GM19025 (cell line): ENCODE measurements at regions not wholly inside any gene's neighbourhood (a gene's known extent, or its start where the extent isn't known, plus 50 kb on each side); places are given as distances from the start of the nearest gene placed in this dataset.
"Not testable (repeated sequence)": the region's sequence is repeated elsewhere in the genome, so short reads cannot be mapped to it uniquely, and the experiment has no call there.

ENCODE experiments used
- ATAC-seq: cut with Tn5 transposase; IDR thresholded peaks from one replicate; pipeline ENCODE4 v1.9.1; 2021; ENCODE audit warnings: mild to moderate bottlenecking, low read depth, moderate library complexity; ENCODE audit not compliant: unreplicated experiment

DNA sequence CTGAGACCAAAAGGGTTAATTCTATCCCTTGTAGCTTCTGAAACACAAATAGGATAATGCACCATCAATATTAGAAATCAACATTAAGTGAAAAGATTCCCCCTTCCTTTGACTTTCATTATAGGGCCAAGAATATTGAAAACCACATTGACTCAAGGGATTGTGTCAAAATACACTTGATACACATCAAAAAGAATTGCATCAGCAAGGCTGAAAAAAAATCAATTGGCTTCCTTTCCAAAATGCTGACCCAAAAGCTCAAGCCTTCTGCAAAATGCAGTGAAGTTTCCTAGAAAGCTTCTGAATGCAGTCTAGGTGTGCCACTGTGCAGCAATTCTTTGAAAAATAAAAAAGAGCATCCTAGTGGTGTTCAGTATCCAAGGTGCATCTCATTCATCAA is 674.4 kb downstream of the TOX3 start:
- ATAC-seq: no peak

DNA sequence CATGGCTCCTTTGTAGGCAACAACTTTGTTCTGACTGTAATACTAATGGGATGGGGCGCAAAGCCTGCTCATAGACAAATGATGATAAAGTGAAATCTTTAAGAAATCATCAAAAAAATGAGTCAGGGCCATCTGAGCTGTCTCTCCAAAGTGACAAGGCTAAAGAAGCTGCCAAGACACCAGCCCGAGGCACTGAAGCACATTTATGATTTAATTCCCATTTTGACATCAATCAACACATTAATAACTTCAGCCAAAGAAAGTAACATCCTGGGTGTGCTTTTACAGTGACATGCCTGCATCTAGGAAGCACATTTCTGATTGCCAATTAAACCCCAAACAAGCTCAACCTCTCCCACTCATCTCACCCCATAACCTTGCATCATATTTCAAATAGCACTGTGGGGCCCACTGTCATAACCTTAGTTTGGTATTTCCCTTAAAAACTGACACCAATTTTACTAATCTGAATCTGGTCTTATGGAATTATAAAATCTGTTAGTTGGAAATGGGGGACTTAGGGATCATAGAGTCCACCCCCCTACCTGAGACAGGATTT is 676.6 kb downstream of the TOX3 start:
- ATAC-seq: no peak

DNA sequence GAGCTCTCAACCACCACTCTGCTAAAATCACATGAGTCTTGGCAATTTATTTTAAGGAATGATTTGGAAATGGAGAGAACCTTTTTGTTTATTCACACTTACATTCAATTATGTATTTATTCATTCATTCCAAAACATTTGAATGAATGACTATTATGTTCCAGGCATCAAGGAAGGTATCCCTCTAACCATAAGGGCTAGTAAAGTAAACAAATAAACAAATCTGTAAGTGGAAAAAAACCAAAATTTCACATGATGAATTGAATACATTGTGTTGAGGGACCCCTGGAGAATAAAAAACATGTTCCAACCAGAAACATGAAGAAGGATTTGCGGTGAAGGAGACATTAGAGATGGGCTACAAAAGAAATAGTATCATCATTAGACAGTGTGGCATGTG is 677.8 kb downstream of the TOX3 start:
- no peak for ATAC-seq

DNA sequence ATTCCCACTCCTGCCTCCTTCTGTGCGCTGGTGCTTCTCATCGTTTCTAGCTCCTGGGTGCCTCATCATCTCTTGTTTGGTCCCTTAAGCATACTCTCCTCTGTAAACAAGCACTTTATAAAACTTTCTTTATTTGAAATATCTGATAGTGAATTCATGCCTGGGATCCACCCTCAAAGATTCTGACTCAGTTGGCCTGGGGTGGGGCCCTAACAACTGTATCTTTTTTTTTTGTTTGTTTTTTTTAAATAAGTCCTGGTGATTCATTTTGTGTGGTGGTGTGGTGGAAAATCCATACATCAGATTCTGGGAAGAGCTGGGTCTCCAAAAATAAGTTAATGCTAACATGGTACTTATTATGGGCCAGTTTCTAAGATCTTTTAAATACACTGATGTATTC is 678.3 kb downstream of the TOX3 start:
- no peak for ATAC-seq

DNA sequence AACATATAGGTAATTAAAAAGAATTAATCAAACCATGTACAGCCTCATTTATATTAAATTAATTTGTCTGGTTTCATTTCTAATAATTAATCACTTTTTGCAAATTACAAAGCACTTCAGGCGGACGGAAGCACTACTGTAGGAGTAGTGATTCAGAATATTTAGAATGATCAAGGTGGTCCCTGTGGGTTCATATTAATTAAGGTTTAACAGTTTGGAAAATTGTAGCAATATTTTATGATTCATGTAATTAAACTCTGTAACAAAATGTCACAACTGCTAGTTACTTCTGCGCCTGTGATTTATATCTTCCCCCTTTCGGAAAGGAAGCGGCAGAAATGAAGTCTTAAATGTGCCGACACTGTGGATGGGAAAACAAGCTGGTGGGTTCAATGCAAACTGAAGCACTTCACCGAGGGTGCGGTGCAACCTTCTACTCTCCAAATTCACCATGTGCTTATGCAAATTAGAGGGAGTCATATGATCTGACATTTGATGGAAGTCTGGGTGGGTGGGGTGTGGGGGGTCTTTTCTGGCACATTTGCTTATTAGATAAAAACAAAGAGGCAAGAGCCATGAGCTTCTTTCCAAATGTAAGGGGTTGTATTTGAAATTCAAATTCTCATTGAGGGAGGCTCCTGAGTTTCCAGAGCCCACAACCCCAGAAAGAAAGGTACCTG is 679.4 kb downstream of the TOX3 start:
- no peak for ATAC-seq

GRCh38 chr16:51864575-51864974 is 682.4 kb downstream of the TOX3 start:
- ATAC-seq: no peak

GRCh38 chr16:51854401-51854951 is 692.5 kb downstream of the TOX3 start:
- no peak for ATAC-seq

DNA sequence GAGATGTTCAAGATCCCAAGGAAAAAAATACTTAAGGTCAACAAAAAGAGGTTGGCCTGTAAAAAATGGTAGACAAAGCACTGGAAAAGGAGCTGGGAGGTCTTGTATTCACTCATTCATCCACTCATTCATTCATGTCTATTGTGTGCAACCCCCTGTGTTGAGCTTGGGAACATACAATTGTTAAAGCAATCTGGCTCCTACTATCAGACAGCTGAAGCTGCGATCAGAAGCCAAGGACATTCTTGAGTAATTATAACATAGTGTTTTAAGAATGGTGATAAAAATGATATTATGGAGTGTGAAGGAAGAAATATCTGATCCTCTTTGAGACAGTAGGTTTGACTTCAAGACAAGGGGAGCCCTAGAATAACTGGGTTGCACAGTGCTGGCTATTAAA is 693.4 kb downstream of the TOX3 start:
- no peak for ATAC-seq

DNA sequence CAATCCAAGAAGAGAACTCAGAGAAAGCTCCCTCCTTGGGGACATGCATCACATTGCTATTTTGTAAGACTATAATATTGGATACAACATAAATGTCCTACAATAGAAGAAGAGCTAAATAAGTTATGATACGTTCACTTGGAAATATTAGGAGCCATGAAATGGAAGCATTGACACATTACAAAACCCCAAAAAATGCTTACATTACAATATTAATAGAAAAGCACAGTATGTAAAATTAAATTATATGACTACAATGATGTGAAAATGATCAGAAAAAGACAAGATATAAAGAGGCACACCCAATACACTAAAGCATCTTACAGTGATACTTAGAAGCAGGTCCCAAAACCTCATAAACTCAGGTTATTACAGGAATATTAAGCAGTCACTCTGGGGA is 694.1 kb downstream of the TOX3 start:
- ATAC-seq: no peak

DNA sequence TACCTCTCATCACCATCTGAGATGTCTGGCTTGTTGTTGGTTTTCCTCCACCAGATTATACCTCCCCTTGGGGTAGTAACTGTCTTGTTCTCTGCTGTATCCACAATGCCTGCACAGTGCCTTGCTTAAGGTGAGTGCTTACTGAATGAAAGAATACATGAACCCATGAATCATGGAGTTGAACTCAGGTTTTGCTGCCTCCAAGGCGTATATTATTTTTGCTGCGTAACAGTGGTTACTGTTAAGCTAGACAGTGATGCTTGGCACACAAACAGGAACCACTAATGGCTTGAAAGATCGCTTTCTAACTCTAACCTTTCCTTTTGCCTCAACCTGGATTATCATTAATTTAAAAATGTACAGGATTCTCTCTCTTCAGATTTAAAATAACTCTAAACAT is 695.8 kb downstream of the TOX3 start:
- no peak for ATAC-seq

DNA sequence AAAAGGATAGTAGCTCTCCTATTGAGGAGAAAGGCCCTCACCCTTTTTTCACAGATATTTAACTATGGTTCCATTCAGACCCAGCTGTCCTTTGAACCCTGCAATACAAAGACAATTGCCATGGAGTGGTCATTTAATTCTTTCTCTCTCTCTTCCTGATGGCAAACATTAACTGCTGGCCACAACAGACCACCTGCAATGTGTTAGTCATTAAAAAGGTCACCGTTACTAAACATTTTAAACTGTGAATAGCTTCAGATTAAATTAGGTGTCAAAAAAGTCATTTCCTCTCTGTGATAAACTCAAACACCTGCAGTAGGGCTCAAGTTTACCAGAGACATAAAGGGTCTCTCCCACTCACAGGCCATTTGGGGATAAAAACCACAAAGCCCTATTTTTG is 697.2 kb downstream of the TOX3 start:
- no peak for ATAC-seq

DNA sequence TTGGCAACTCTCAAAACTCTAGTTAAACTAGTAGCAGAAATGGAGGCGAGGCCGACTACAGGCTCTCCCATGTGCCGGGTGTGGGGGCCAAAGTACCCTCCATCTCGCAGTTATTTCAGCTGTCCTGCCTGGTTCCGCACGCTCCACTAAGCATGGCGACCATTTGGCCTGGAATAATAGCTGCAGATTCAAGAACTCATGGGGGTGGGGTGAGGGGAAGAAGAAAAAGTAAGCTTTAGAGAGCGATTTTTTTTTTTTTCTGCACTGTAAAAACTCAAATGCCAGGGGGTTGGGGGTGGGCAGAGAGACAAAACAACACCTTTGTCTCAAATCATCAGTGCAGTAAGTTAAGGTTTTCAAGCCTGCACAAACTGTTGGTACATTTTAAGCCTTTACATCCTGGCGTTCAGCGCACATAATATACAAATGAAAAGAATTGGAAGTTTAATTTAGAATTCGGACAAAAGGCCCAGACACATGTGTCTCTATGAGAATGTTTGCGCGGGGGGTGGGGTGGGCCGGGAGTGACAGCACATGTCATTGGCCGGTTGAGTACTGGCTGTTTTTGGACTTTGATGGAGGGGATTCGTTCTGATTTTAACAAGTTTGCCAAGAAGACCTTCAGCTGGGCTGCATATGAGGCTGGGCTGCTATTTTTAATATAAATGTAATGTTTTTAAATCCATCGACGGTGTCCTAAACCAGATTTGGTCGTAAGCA is 694.7 kb upstream of the SALL1 start:
- ATAC-seq: no peak

DNA sequence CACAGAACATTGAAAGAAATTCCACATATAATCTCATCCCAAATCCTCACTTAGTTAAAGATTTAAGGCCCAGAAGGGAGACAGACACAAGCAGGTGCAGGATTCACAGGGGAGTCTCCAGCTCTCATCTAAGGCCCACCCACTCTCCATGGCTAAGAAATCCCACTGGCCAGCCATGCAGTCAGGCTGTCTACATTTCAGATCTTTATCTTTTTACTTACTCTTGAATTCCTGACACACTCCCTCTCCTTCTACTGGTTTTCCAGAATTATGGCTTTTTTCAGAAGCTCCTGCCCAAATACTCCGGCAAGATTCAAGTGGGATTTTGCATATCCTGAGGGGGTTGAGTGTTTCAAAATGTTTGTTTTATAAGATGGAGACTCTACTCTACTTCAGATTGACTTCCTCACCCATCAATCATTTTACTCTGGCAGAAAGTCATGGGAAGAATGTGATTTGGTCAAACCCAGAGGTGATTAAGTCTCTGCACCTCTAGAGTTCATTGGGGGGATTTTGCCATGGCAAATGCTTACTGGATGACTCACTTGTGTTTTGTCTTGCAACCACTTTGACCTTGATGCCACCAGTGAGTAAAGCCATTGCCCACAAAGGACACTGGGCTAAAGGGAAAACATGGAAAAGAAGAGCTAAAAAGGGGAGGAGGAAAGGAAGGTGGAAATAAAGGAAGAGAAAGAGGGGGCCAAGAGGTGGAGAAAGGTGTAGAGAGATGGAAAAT is 688.8 kb upstream of the SALL1 start:
- ATAC-seq: no peak

DNA sequence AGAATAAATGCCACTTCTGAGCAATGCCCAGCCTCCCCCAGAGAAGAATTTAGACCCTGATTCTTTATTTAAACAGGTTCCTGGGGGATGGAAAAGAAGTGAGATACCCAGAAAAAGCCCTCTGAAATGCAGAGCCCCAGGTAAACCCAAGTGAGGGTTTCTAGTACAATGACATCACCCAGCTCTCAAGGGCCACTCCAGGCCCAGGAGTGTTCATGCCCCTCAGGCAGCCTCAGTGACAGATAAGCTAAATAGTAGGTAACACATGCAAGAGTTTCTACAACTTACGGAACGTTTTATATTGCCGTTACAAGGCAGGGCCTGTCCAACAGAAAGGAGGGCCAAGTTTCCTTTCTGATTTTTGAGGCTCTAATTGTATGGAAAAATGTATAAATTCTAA is 683.7 kb upstream of the SALL1 start:
- no peak for ATAC-seq

GRCh38 chr16:51834133-51834532 is 683.1 kb upstream of the SALL1 start:
- ATAC-seq: no peak

DNA sequence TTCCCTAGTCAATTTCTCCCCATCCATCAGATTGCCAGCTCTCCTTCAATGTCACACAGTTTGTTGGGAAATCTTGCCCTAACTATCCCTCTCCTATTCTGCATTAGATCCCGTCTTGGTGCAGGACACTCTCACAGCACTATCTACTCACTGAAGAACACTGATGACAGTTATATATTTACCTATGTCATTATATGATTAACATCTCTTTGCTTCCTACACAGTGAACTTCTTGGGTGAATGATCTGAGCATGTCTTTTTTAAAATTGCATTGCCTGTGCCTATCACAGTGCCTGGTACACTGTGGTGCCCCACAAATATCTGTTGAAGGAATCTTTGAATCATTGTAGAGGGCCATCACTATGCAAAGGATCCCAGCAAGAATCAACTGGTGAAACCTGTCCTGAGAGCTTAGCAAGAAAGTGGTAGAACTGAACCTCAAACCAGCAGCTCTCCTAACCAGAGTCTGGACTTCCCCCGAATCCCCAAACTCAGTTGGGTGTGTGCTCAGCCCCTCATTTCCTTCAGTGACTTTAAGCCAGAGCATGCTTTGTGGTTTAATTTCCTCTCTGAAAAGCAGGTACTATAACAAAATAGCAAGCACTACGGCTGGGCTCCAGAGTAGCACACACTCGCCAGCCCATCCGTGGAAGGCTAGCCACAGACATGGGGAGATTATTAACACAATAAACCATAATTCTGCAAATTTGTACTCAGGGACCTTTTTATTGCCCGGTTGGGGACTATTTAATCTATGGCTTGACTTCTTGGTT is 680.7 kb upstream of the SALL1 start:
- ATAC-seq: peak; percentile 61

- ATAC-seq: not testable (repeated sequence)
Observed at GRCh38 chr16:51831034-51831433, 680.0 kb upstream of the SALL1 start.

- ATAC-seq: no peak
Observed at GRCh38 chr16:51825779-51826178, 674.7 kb upstream of the SALL1 start.

GRCh38 chr16:51822471-51822870 is 671.4 kb upstream of the SALL1 start:
- ATAC-seq: no peak

- ATAC-seq: no peak
Observed at GRCh38 chr16:51821527-51821926, 670.5 kb upstream of the SALL1 start.
